ENCODE measurements at regions not wholly inside any gene's neighbourhood (a gene's known extent, or its start where the extent isn't known, plus 50 kb on each side); places are given as distances from the start of the nearest gene placed in this dataset.

- ATAC-seq (no peak), DNase-seq (no peak)
- intact Hi-C loops (cut with micrococcal nuclease) = no loop called here
These were observed 762.8 kb upstream of the NR2F2 start for GRCh38 chr15:95567686-95568085.

GRCh38 chr15:95574053-95574452 lies 756.4 kb upstream of the NR2F2 start:
- no peak for DNase-seq
- intact Hi-C loops (cut with micrococcal nuclease) = no loop called here
- ATAC-seq = no peak

GRCh38 chr15:95577927-95578326 lies 752.6 kb upstream of the NR2F2 start:
- ATAC-seq = no peak
- intact Hi-C loops (cut with micrococcal nuclease) = no loop called here
- DNase-seq = no peak

- DNase-seq = no peak
- no peak for ATAC-seq
- intact Hi-C loops (cut with micrococcal nuclease) = loop anchor here (10.0 kb wide), 1 partner anchor 55 kb away; no protein-coding TSS in a partner anchor
These were observed 750.4 kb upstream of the NR2F2 start for GRCh38 chr15:95580121-95580520.

- no peak for ATAC-seq
- DNase-seq = no peak
- intact Hi-C loops (cut with micrococcal nuclease) = loop anchor here (10.0 kb wide), 1 partner anchor 57 kb away; no protein-coding TSS in a partner anchor
These were observed 748.9 kb upstream of the NR2F2 start for GRCh38 chr15:95581595-95581994.

- no peak for ATAC-seq
These were observed 746.4 kb upstream of the NR2F2 start for GRCh38 chr15:95584088-95584487.

GRCh38 chr15:95588056-95588455 lies 742.4 kb upstream of the NR2F2 start:
- intact Hi-C loops (cut with micrococcal nuclease) = loop anchor here (10.0 kb wide), 1 partner anchor 63 kb away; no protein-coding TSS in a partner anchor

More at GRCh38 chr15:95584088-95584487, 746.4 kb upstream of the NR2F2 start:
- intact Hi-C loops (cut with micrococcal nuclease) = loop anchor here (10.0 kb wide), 1 partner anchor 59 kb away; no protein-coding TSS in a partner anchor
- no peak for DNase-seq

GRCh38 chr15:95590533-95591044 lies 739.9 kb upstream of the NR2F2 start:
- DNase-seq (no peak), ATAC-seq (no peak)
- intact Hi-C loops (cut with micrococcal nuclease) = no loop called here

More at GRCh38 chr15:95588056-95588455, 742.4 kb upstream of the NR2F2 start:
- ATAC-seq (no peak), DNase-seq (no peak)

- ATAC-seq (no peak), DNase-seq (no peak)
- intact Hi-C loops (cut with micrococcal nuclease) = no loop called here
These were observed 739.2 kb upstream of the NR2F2 start for GRCh38 chr15:95591270-95591669.

- no peak for DNase-seq
- intact Hi-C loops (cut with micrococcal nuclease) = no loop called here
- no peak for ATAC-seq
These were observed 738.6 kb upstream of the NR2F2 start for GRCh38 chr15:95591886-95592285.

- ATAC-seq = no peak
- DNase-seq = no peak
- intact Hi-C loops (cut with micrococcal nuclease) = no loop called here
These were observed 736.0 kb upstream of the NR2F2 start for GRCh38 chr15:95594496-95594895.

GRCh38 chr15:95595759-95596158 lies 734.7 kb upstream of the NR2F2 start:
- DNase-seq = no peak
- intact Hi-C loops (cut with micrococcal nuclease) = no loop called here
- no peak for ATAC-seq

- ATAC-seq (no peak), DNase-seq (no peak)
- intact Hi-C loops (cut with micrococcal nuclease) = no loop called here
These were observed 734.0 kb upstream of the NR2F2 start for GRCh38 chr15:95596496-95596895.

GRCh38 chr15:95598251-95598855 lies 732.1 kb upstream of the NR2F2 start:
- no peak for DNase-seq
- no peak for ATAC-seq
- intact Hi-C loops (cut with micrococcal nuclease) = no loop called here

GRCh38 chr15:95600367-95600766 lies 730.1 kb upstream of the NR2F2 start:
- ATAC-seq (no peak), DNase-seq (no peak)
- intact Hi-C loops (cut with micrococcal nuclease) = no loop called here

GRCh38 chr15:95600884-95601283 lies 729.6 kb upstream of the NR2F2 start:
- DNase-seq (no peak), ATAC-seq (no peak)
- intact Hi-C loops (cut with micrococcal nuclease) = no loop called here

GRCh38 chr15:95601525-95601924 lies 729.0 kb upstream of the NR2F2 start:
- ATAC-seq (no peak), DNase-seq (no peak)
- intact Hi-C loops (cut with micrococcal nuclease) = no loop called here

- DNase-seq = no peak
- intact Hi-C loops (cut with micrococcal nuclease) = no loop called here
- peak; percentile 53 for ATAC-seq
These were observed 726.7 kb upstream of the NR2F2 start for GRCh38 chr15:95603802-95604201.

- DNase-seq (no peak), ATAC-seq (peak; percentile 64)
- intact Hi-C loops (cut with micrococcal nuclease) = no loop called here
These were observed 725.9 kb upstream of the NR2F2 start for GRCh38 chr15:95604634-95605036.

GRCh38 chr15:95605098-95605497 lies 725.4 kb upstream of the NR2F2 start:
- no peak for ATAC-seq
- intact Hi-C loops (cut with micrococcal nuclease) = no loop called here
- DNase-seq = no peak

GRCh38 chr15:95606551-95606950 lies 723.9 kb upstream of the NR2F2 start:
- intact Hi-C loops (cut with micrococcal nuclease) = no loop called here
- ATAC-seq = no peak
- DNase-seq = no peak
